T-helper 1 cell treated with Interleukin-12 subunit alpha and Interleukin-12 subunit beta and Interleukin-4 antibody, amounts not matched to agents 30 μg/mL and 1 μg/mL, for 36 hours (primary cell): ENCODE measurements at regions not wholly inside any gene's neighbourhood (a gene's known extent, or its start where the extent isn't known, plus 50 kb on each side); places are given as distances from the start of the nearest gene placed in this dataset.
"Not testable (repeated sequence)": the region's sequence is repeated elsewhere in the genome, so short reads cannot be mapped to it uniquely, and the experiment has no call there.

Experiments used
- H3K27ac Mint-ChIP-seq: one replicate; pipeline ENCODE4 v1.8.0; 2021; ENCODE audit warnings: mild to moderate bottlenecking, mixed read lengths
- H3K27me3 Mint-ChIP-seq: one replicate; pipeline ENCODE4 v1.8.0; 2021; ENCODE audit warnings: low read depth, mixed read lengths
- H3K36me3 Mint-ChIP-seq: one replicate; pipeline ENCODE4 v1.8.0; 2021; ENCODE audit warnings: low read depth, mixed read lengths
- H3K4me1 Mint-ChIP-seq: one replicate; pipeline ENCODE4 v1.8.0; 2021; ENCODE audit warnings: low read depth, mixed read lengths
- H3K4me3 Mint-ChIP-seq: one replicate; pipeline ENCODE4 v1.8.0; 2021; ENCODE audit warnings: mild to moderate bottlenecking, moderate library complexity, mixed read lengths
- H3K9me3 Mint-ChIP-seq: one replicate; pipeline ENCODE4 v1.8.0; 2021; ENCODE audit warnings: mixed read lengths

GRCh38 chr7:33789871-33790630, 115.3 kb upstream of the BMPER start:
- Mint-ChIP-seq H3K36me3 (no peaks in the 10 kb centered on the region), H3K4me1 (peaks cover 2% of the 10 kb centered on the region), H3K27ac (no peak overlapping the region), H3K9me3 (no peaks in the 10 kb centered on the region), H3K4me3 (no peak overlapping the region), H3K27me3 (no peaks in the 10 kb centered on the region)

- no peak overlapping the region for H3K4me3 Mint-ChIP-seq
- H3K9me3 Mint-ChIP-seq, result no peaks in the 10 kb centered on the region
- no peaks in the 10 kb centered on the region for H3K36me3 Mint-ChIP-seq
- no peak overlapping the region for H3K27ac Mint-ChIP-seq
- no peaks in the 10 kb centered on the region for H3K27me3 Mint-ChIP-seq
- H3K4me1 Mint-ChIP-seq, result peaks cover 2% of the 10 kb centered on the region
Observed at GRCh38 chr7:33790746-33791145, 114.6 kb upstream of the BMPER start.

GRCh38 chr7:33792041-33792440, 113.3 kb upstream of the BMPER start:
- H3K27me3 Mint-ChIP-seq, result no peaks in the 10 kb centered on the region

GRCh38 chr7:33792547-33793105, 112.7 kb upstream of the BMPER start:
- H3K4me3 Mint-ChIP-seq, result no peak overlapping the region
- H3K4me1 Mint-ChIP-seq, result peaks cover 2% of the 10 kb centered on the region
- no peaks in the 10 kb centered on the region for H3K27me3 Mint-ChIP-seq
- H3K27ac Mint-ChIP-seq, result no peak overlapping the region
- H3K36me3 Mint-ChIP-seq, result no peaks in the 10 kb centered on the region
- no peaks in the 10 kb centered on the region for H3K9me3 Mint-ChIP-seq

More at GRCh38 chr7:33792041-33792440, 113.3 kb upstream of the BMPER start:
- Mint-ChIP-seq H3K27ac (no peak overlapping the region), H3K9me3 (no peaks in the 10 kb centered on the region), H3K4me3 (no peak overlapping the region), H3K36me3 (no peaks in the 10 kb centered on the region), H3K4me1 (peaks cover 2% of the 10 kb centered on the region)

GRCh38 chr7:33793616-33794015, 111.7 kb upstream of the BMPER start:
- no peaks in the 10 kb centered on the region for H3K27me3 Mint-ChIP-seq
- no peaks in the 10 kb centered on the region for H3K9me3 Mint-ChIP-seq
- peaks cover 2% of the 10 kb centered on the region for H3K4me1 Mint-ChIP-seq
- no peak overlapping the region for H3K27ac Mint-ChIP-seq
- no peak overlapping the region for H3K4me3 Mint-ChIP-seq
- H3K36me3 Mint-ChIP-seq, result no peaks in the 10 kb centered on the region

- Mint-ChIP-seq H3K36me3 (no peaks in the 10 kb centered on the region), H3K4me3 (no peak overlapping the region), H3K27me3 (no peaks in the 10 kb centered on the region), H3K4me1 (peaks cover 2% of the 10 kb centered on the region), H3K9me3 (no peaks in the 10 kb centered on the region), H3K27ac (no peak overlapping the region)
Observed at GRCh38 chr7:33794419-33794818, 110.9 kb upstream of the BMPER start.

GRCh38 chr7:33794959-33795358, 110.4 kb upstream of the BMPER start:
- no peaks in the 10 kb centered on the region for H3K36me3 Mint-ChIP-seq
- H3K27me3 Mint-ChIP-seq, result no peaks in the 10 kb centered on the region
- H3K4me3 Mint-ChIP-seq, result no peak overlapping the region
- no peaks in the 10 kb centered on the region for H3K4me1 Mint-ChIP-seq
- no peak overlapping the region for H3K27ac Mint-ChIP-seq
- H3K9me3 Mint-ChIP-seq, result no peaks in the 10 kb centered on the region

GRCh38 chr7:33796538-33796937, 108.8 kb upstream of the BMPER start:
- no peaks in the 10 kb centered on the region for H3K36me3 Mint-ChIP-seq
- no peak overlapping the region for H3K4me3 Mint-ChIP-seq
- H3K27ac Mint-ChIP-seq, result no peak overlapping the region
- no peaks in the 10 kb centered on the region for H3K27me3 Mint-ChIP-seq
- H3K9me3 Mint-ChIP-seq, result no peaks in the 10 kb centered on the region
- H3K4me1 Mint-ChIP-seq, result no peaks in the 10 kb centered on the region

- not testable (repeated sequence) for H3K27me3 Mint-ChIP-seq, H3K4me3 Mint-ChIP-seq, H3K4me1 Mint-ChIP-seq, H3K27ac Mint-ChIP-seq, H3K36me3 Mint-ChIP-seq, H3K9me3 Mint-ChIP-seq
Observed at GRCh38 chr7:33797512-33797911, 107.8 kb upstream of the BMPER start.

- Mint-ChIP-seq H3K9me3 (no peaks in the 10 kb centered on the region), H3K4me3 (no peak overlapping the region), H3K27ac (no peak overlapping the region), H3K36me3 (no peaks in the 10 kb centered on the region), H3K27me3 (no peaks in the 10 kb centered on the region), H3K4me1 (no peaks in the 10 kb centered on the region)
Observed at GRCh38 chr7:33798686-33799325, 106.5 kb upstream of the BMPER start.

GRCh38 chr7:33799766-33800165, 105.6 kb upstream of the BMPER start:
- Mint-ChIP-seq H3K4me3 (no peak overlapping the region), H3K36me3 (no peaks in the 10 kb centered on the region), H3K9me3 (no peaks in the 10 kb centered on the region), H3K27ac (no peak overlapping the region), H3K27me3 (no peaks in the 10 kb centered on the region), H3K4me1 (no peaks in the 10 kb centered on the region)

GRCh38 chr7:33802600-33802999, 102.7 kb upstream of the BMPER start:
- Mint-ChIP-seq H3K36me3 (no peaks in the 10 kb centered on the region), H3K4me3 (no peak overlapping the region), H3K27ac (no peak overlapping the region), H3K9me3 (no peaks in the 10 kb centered on the region), H3K4me1 (no peaks in the 10 kb centered on the region), H3K27me3 (no peaks in the 10 kb centered on the region)

- Mint-ChIP-seq H3K4me3 (no peak overlapping the region), H3K9me3 (no peaks in the 10 kb centered on the region), H3K4me1 (no peaks in the 10 kb centered on the region), H3K27me3 (no peaks in the 10 kb centered on the region), H3K36me3 (no peaks in the 10 kb centered on the region), H3K27ac (no peak overlapping the region)
Observed at GRCh38 chr7:33804140-33804660, 101.1 kb upstream of the BMPER start.

GRCh38 chr7:33805630-33806233, 99.6 kb upstream of the BMPER start:
- Mint-ChIP-seq H3K36me3 (no peaks in the 10 kb centered on the region), H3K4me1 (no peaks in the 10 kb centered on the region)

More at GRCh38 chr7:33805630-33806233, 99.6 kb upstream of the BMPER start:
- Mint-ChIP-seq H3K27me3 (no peaks in the 10 kb centered on the region), H3K27ac (no peak overlapping the region), H3K9me3 (no peaks in the 10 kb centered on the region), H3K4me3 (no peak overlapping the region)
